A673 (cell line): ENCODE measurements at regions not wholly inside any gene's neighbourhood (a gene's known extent, or its start where the extent isn't known, plus 50 kb on each side); places are given as distances from the start of the nearest gene placed in this dataset.

Experiments
- BruUV-seq: library from RNA; stranded (reverse); fragments of 400-500 nt; replicated peaks from 2 replicates; lab custom pipeline; 2021; lab: Mats Ljungman, UMichigan
- CTCF ChIA-PET: fragments of 300-600 bp; sonication (Branson Sonifier 250); formaldehyde crosslinking; loops from one replicate; lab custom pipeline; 2022; ENCODE audit warnings: antibody characterized with exemption; lab: Charles Lee
- POLR2A ChIA-PET: fragments of 300-600 bp; sonication (Branson Sonifier 250); formaldehyde crosslinking; loops from one replicate; lab custom pipeline; 2022; ENCODE audit warnings: antibody characterized with exemption; ENCODE audit not compliant: low non-redundant PET; lab: Charles Lee
- DNase-seq: peaks from one replicate; pipeline ENCODE4 v3.0.0-alpha.2; 2015; ENCODE audit warnings: low spot score
- H3K27ac ChIP-seq: fragments of 200-600 bp; sonication (generic); 2 replicates; pipeline ENCODE4 v1.5.1; 2016; ENCODE audit warnings: mixed run types, low read depth, mild to moderate bottlenecking, mixed read lengths, antibody characterized with exemption, low read length; ENCODE audit not compliant: poor library complexity, severe bottlenecking
- H3K27me3 ChIP-seq: fragments of 200-600 bp; sonication (generic); replicated peaks from 2 replicates; pipeline ENCODE4 v1.6.1; 2017; ENCODE audit warnings: mixed run types, low read depth, mild to moderate bottlenecking, mixed read lengths, antibody characterized with exemption, low read length; ENCODE audit not compliant: insufficient read depth, poor library complexity
- H3K36me3 ChIP-seq: fragments of 200-600 bp; sonication (generic); 2 replicates; pipeline ENCODE4 v1.6.1; 2016; ENCODE audit warnings: mixed run types, mild to moderate bottlenecking, mixed read lengths, antibody characterized with exemption, low read length; ENCODE audit not compliant: insufficient read depth, poor library complexity, severe bottlenecking
- H3K4me1 ChIP-seq: fragments of 200-600 bp; sonication (generic); 2 replicates; pipeline ENCODE4 v1.6.1; 2017; ENCODE audit warnings: mixed run types, mild to moderate bottlenecking, mixed read lengths, antibody characterized with exemption, low read length; ENCODE audit not compliant: insufficient read depth, poor library complexity, severe bottlenecking
- H3K4me3 ChIP-seq: fragments of 200-600 bp; sonication (generic); 2 replicates; pipeline ENCODE4 v1.5.1; 2016; ENCODE audit warnings: low read depth, mixed run types, mild to moderate bottlenecking, mixed read lengths, low read length; ENCODE audit not compliant: poor library complexity, severe bottlenecking
- H3K9me3 ChIP-seq: fragments of 200-600 bp; sonication (generic); 2 replicates; pipeline ENCODE4 v1.6.1; 2016; ENCODE audit warnings: mixed run types, low read depth, mild to moderate bottlenecking, mixed read lengths, antibody characterized with exemption, low read length; ENCODE audit not compliant: poor library complexity, severe bottlenecking
- CTCF ChIP-seq: fragments of 300-800, 200-600 bp; sonication (generic); conservative IDR thresholded peaks from 2 replicates; pipeline ENCODE4 v1.5.1; 2017; ENCODE audit warnings: low read depth, mild to moderate bottlenecking, antibody characterized with exemption, low read length, moderate library complexity, mixed read lengths
- EZH2 ChIP-seq: fragments of 200-600 bp; sonication (generic); IDR thresholded peaks from 2 replicates; pipeline ENCODE4 v1.6.1; 2017; ENCODE audit warnings: borderline replicate concordance, low read depth, mild to moderate bottlenecking, mixed read lengths, antibody characterized with exemption, low read length; ENCODE audit not compliant: poor library complexity, severe bottlenecking
- intact Hi-C: fragments of 100-400 bp; cut with micrococcal nuclease; formaldehyde crosslinking; loops from one replicate; pipeline ENCODE4 v1.10.0; 2022; ENCODE audit not compliant: unreplicated experiment

- POLR2A ChIA-PET, result no interaction called here
- TF ChIP-seq CTCF (no peak), EZH2 (no peak)
- BruUV-seq, result no TSS peak
- Histone ChIP-seq H3K4me1 (no peaks in the 10 kb centered on the region), H3K27ac (no peak overlapping the region), H3K36me3 (no peaks in the 10 kb centered on the region), H3K27me3 (no peaks in the 10 kb centered on the region), H3K4me3 (no peak overlapping the region), H3K9me3 (no peaks in the 10 kb centered on the region)
- CTCF ChIA-PET, result no interaction called here
- intact Hi-C loops, result no loop called here
- no peak for DNase-seq
Observed at GRCh38 chr4:89579771-89580170, 257.2 kb downstream of the SNCA start.

- no peak overlapping the region for H3K4me3 ChIP-seq
- POLR2A ChIA-PET, result no interaction called here
- TF ChIP-seq EZH2, result no peak
- no peak for TF ChIP-seq CTCF
- no peak overlapping the region for H3K27ac ChIP-seq
- CTCF ChIA-PET, result no interaction called here
- BruUV-seq, result no TSS peak
- no peaks in the 10 kb centered on the region for H3K9me3 ChIP-seq
- H3K4me1 ChIP-seq, result peaks cover 4% of the 10 kb centered on the region
- no peak for DNase-seq
- intact Hi-C loops, result no loop called here
- no peaks in the 10 kb centered on the region for H3K27me3 ChIP-seq
- no peaks in the 10 kb centered on the region for H3K36me3 ChIP-seq
Observed at GRCh38 chr4:89576246-89576645, 260.7 kb downstream of the SNCA start.

GRCh38 chr4:89575840-89576239 is 261.1 kb downstream of the SNCA start:
- intact Hi-C loops, result no loop called here
- POLR2A ChIA-PET, result no interaction called here
- CTCF ChIA-PET, result no interaction called here

More at GRCh38 chr4:89575840-89576239, 261.1 kb downstream of the SNCA start:
- DNase-seq, result no peak
- Histone ChIP-seq H3K36me3 (no peaks in the 10 kb centered on the region), H3K4me3 (no peak overlapping the region), H3K27me3 (no peaks in the 10 kb centered on the region), H3K27ac (no peak overlapping the region), H3K9me3 (no peaks in the 10 kb centered on the region), H3K4me1 (peaks cover 4% of the 10 kb centered on the region)
- BruUV-seq, result no TSS peak
- TF ChIP-seq CTCF (no peak), EZH2 (no peak)
